GM06990 (cell line): ENCODE measurements at regions not wholly inside any gene's neighbourhood (a gene's known extent, or its start where the extent isn't known, plus 50 kb on each side); places are given as distances from the start of the nearest gene placed in this dataset.

ENCODE experiments used
- DNase-seq: peaks from one replicate; pipeline ENCODE4 v3.0.0-alpha.2; 2011; ENCODE audit not compliant: insufficient read length; ENCODE audit errors: extremely low read depth
- H3K27me3 ChIP-seq: replicated peaks from 2 replicates; pipeline ENCODE4 v1.6.0; 2011; ENCODE audit warnings: low read length; ENCODE audit not compliant: control insufficient read depth, insufficient read depth
- H3K36me3 ChIP-seq: 2 replicates; pipeline ENCODE4 v1.5.1; 2011; ENCODE audit warnings: low read length; ENCODE audit not compliant: control insufficient read depth, insufficient read depth
- H3K4me3 ChIP-seq: replicated peaks from 2 replicates; pipeline ENCODE4 v1.5.1; 2011; ENCODE audit warnings: low read depth, mild to moderate bottlenecking, control low read depth, low read length
- TF ChIP-seq, protein P1 (sequence below): IDR thresholded peaks from 2 replicates; pipeline ENCODE4 v1.5.1; 2011; ENCODE audit warnings: low read length, control low read depth, mild to moderate bottlenecking, inconsistent platforms; ENCODE audit not compliant: insufficient read depth, poor library complexity, severe bottlenecking

DNA sequence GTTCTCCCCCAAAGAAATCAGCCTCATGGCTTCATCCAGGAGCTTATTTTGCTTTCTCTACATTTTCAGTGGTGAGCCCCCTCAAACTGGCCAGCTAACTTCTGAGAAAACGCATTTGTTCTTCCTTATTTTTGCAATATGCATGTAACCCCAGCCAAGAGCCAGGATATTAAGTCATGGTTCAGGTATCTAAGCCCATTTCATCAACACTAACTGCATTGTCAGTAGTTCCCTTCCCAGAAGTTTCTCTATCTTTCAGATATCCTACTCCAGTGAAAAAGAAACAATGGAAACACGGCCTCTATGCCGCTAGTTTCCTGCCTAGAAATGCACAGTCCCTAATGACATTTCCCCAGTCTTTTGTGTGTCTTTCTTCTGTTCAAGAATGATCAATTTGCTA, 102.8 kb upstream of the RASSF8 start:
- no peaks in the 10 kb centered on the region for H3K36me3 ChIP-seq
- H3K4me3 ChIP-seq = no peak overlapping the region
- TF ChIP-seq, protein P1, sequence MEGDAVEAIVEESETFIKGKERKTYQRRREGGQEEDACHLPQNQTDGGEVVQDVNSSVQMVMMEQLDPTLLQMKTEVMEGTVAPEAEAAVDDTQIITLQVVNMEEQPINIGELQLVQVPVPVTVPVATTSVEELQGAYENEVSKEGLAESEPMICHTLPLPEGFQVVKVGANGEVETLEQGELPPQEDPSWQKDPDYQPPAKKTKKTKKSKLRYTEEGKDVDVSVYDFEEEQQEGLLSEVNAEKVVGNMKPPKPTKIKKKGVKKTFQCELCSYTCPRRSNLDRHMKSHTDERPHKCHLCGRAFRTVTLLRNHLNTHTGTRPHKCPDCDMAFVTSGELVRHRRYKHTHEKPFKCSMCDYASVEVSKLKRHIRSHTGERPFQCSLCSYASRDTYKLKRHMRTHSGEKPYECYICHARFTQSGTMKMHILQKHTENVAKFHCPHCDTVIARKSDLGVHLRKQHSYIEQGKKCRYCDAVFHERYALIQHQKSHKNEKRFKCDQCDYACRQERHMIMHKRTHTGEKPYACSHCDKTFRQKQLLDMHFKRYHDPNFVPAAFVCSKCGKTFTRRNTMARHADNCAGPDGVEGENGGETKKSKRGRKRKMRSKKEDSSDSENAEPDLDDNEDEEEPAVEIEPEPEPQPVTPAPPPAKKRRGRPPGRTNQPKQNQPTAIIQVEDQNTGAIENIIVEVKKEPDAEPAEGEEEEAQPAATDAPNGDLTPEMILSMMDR = no peak
- no peaks in the 10 kb centered on the region for H3K27me3 ChIP-seq
- DNase-seq = no peak

DNA sequence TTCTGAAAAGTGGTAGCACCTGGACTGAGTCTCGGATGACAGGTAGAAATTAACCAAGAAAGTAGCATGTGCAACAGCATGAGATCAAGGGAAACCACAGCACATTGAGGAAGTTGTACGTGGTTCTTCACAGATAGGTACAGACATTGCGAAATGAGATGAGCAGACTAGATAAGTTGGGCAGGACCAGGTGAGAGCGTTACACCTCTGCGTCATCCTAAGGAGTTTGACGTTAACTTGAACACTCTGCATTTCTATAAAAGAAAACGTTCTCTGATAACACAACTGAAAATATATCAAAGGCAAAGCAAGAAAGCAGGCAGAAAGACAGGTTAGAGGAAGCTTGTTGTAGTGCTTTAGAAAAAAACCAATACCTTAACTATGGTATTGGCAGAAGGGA, 98.5 kb upstream of the RASSF8 start:
- Histone ChIP-seq H3K4me3 (no peak overlapping the region), H3K36me3 (no peaks in the 10 kb centered on the region), H3K27me3 (no peaks in the 10 kb centered on the region)
- TF ChIP-seq, protein P1 = no peak
- no peak for DNase-seq

DNA sequence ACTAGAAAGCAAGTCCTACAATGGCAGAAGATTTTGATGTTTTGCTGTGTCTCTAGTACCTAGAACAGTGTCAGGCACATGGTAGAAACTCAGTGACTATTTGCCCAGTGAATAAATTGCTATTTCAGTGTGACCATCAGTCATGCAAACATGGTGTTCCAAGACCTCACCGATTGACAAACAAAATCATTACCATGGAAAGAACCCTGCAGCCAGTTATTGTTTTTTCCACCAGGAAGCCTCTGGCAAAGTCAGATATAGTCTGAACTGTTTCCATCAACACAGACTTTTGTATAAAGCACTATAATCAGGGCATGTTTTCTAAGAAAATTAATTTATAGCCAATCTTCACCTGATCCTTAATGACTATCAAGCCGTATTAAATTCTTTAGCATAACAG, 97.3 kb upstream of the RASSF8 start:
- Histone ChIP-seq H3K27me3 (no peaks in the 10 kb centered on the region), H3K36me3 (no peaks in the 10 kb centered on the region), H3K4me3 (no peak overlapping the region)
- TF ChIP-seq, protein P1 = no peak
- no peak for DNase-seq

GRCh38 chr12:25864306-25865276, 93.9 kb upstream of the RASSF8 start:
- TF ChIP-seq, protein P1 = no peak
- Histone ChIP-seq H3K4me3 (no peak overlapping the region), H3K36me3 (no peaks in the 10 kb centered on the region), H3K27me3 (no peaks in the 10 kb centered on the region)
- no peak for DNase-seq

GRCh38 chr12:25866586-25867378, 91.7 kb upstream of the RASSF8 start:
- H3K27me3 ChIP-seq = no peaks in the 10 kb centered on the region

More at GRCh38 chr12:25866586-25867378, 91.7 kb upstream of the RASSF8 start:
- no peak for DNase-seq
- TF ChIP-seq, protein P1 = no peak
- H3K36me3 ChIP-seq = no peaks in the 10 kb centered on the region
- H3K4me3 ChIP-seq = no peak overlapping the region
